ENCODE measurements at regions not wholly inside any gene's neighbourhood (a gene's known extent, or its start where the extent isn't known, plus 50 kb on each side); places are given as distances from the start of the nearest gene placed in this dataset.

GRCh38 chr6:90807791-90808701 lies 221.2 kb upstream of the MAP3K7 start:
- no peak for DNase-seq

GRCh38 chr6:90805619-90806155 lies 218.8 kb upstream of the MAP3K7 start:
- peak; percentile 25 for DNase-seq

- DNase-seq = peak; percentile 56
Measured at GRCh38 chr6:90803956-90804355, 217.1 kb upstream of the MAP3K7 start.

- no peak for DNase-seq
Measured at GRCh38 chr6:90795078-90795477, 208.2 kb upstream of the MAP3K7 start.

DNA sequence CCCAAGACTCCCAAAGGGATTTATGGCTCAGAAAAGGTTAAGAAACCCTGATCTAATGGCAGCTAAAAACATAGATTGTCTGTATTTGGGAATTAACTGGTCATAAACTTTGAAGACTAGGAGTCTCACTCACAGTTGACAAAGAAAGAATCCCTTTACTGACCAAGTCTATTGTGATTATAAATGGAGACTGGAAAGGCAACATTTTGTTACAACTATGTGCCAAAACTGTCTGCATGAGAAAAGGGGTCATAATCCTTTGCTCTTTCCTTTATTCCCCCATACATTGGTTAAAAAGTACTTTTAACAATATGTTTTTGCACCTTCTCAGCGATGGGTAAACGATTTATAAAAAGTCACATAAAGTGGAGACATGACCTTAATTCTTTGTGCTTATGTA lies 206.9 kb upstream of the MAP3K7 start:
- no peak for DNase-seq

DNA sequence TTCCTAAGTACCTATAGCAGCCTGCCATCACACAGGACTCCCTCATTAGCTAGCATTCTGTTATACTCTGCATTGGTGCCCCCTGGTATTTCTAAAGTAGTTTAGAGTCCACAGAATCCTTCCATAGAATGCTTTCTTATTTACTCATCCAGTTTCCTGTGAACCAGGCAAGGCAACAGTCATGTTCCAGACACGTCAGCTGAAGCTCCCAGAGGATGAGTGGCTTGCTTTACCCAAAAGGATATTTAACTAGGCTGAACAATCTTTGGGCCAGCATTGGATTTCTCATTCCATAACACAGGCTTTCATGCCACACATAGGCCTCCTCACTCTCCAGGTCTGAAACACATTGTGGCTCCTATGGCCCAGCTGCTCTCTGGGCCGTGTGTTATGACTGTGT lies 203.8 kb upstream of the MAP3K7 start:
- DNase-seq = no peak

DNA sequence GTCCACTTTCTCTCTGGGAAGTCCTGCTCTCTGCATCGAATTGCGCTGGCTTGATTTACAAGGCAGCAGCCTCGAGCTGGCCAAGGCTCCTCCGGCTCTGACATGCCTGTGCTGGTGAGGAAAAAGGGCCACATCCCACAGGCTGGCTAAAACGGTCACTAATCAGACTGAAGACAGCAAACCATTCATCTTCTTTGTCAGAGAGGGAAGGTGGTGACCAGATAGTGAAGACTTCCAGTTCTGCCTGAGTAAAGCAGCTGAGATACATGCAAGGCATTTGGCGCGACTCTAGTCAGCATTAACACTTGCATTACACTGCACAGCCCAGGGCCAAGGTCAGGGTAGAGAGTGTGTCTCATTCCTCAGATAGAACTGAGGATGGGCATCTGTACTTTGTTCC lies 203.2 kb upstream of the MAP3K7 start:
- no peak for DNase-seq

- no peak for DNase-seq
Measured at GRCh38 chr6:90788781-90789180, 201.9 kb upstream of the MAP3K7 start.

DNA sequence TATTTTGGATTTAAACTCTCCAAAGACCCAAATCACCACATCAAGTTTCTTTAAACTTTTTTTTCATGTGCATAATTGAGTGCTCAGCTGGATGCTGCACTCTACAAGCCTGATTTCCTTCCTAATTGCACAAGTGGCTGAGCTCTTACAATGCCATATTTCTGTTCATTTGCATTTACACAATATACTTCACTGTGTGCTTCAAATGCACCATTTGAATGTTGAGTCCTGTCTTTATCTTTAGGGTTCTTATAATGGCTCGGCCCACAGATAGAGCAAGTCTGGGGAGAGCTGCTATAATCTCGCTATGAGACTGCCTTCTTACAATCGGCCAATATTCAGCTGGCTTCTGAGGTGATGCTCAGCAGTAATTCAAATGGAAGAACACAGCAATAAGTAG lies 200.6 kb upstream of the MAP3K7 start:
- no peak for DNase-seq

DNA sequence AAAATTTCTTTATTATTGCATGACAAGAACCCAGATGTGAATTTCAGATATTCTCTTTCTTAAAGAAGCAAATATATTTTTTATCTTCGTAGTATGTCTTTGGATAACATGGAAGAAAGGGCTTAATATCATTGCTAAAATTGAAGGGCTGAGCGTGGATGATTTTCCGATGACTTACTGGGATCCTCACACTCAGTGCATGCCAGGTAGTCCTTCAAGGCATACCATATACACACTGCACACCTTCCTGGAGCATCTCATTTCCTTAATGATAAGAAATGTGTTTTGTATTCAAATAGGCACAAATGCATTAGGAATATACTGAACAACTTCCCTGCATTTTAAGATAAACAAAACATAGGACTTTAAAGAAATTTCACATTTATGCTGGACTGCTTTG lies 193.9 kb upstream of the MAP3K7 start:
- no peak for DNase-seq

GRCh38 chr6:90780141-90780540 lies 193.3 kb upstream of the MAP3K7 start:
- no peak for DNase-seq

DNA sequence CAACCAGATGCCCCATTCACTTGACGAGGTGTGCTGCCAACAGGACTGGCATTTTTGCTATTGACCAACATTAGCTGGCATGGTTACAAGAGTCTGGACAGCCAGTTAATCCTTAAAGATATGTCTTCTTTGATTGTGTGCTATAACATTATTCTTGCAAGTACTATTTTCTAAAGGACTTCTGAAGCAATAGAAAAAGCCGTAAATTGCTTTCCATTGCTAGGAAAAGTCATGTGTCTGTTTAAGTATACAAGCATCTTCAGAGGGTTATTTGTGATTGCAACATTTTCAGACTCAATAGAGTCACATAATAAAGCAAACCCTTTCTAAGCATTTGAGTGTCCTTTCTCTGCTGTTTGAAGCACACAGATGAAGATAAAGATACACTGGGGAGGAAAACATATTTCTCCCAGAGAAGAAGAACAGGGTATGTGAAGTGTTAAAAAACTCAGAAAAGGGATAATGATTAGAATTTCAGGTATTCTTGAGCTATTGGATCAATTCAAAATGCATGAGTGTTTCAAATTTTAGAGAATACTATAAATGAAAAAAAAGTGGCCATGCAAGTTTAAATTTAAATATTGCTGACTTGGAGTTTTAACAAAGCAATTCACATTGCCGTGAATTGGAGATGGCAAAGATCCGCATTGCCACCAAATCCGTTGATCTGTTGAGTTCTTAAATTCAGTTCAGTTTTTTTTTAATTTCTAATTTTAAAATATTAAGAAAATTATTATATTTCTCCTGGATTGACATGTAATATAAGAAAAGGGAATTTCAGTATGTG lies 191.7 kb upstream of the MAP3K7 start:
- DNase-seq = no peak

GRCh38 chr6:90770778-90771177 lies 183.9 kb upstream of the MAP3K7 start:
- no peak for DNase-seq

DNA sequence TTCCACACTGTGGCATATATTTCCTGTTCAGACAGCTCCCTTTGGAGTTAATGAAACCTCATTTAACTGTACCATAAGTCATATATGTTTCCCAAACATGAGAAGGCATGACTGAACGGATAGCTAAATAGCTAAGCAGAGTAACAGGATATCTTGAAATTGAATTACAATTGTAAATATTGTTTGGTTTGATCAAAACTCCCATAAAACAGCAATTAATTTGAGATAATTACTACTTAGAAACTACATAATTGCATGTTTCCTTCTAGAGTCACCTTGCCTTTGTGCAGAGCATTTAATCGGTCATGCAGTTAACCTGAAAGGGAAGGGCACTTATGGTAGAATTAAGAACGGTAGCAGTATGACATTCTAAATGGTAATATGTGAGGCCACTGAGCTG lies 179.0 kb upstream of the MAP3K7 start:
- no peak for DNase-seq

DNA sequence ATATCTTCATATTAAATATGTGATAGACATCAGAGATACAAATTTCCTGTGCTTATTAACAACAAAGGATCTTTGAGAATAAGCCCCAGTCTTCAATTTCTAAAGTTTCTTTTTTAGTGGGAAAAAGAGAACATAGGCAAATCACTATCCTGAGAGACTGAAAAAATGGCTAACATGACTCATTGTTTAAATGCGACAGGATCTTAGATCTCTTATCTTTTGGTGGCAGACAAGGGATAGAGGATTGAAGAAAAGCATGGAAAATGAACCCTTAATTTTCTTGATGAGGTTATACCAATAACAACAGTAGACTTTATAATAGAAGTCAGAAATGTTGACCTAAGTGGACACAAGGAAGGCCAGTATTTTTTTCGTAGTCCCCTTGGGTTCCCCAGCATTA lies 178.6 kb upstream of the MAP3K7 start:
- DNase-seq = no peak

GRCh38 chr6:90764001-90764400 lies 177.1 kb upstream of the MAP3K7 start:
- no peak for DNase-seq

GRCh38 chr6:90759664-90760063 lies 172.8 kb upstream of the MAP3K7 start:
- no peak for DNase-seq

- DNase-seq = no peak
Measured at GRCh38 chr6:90758741-90759140, 171.9 kb upstream of the MAP3K7 start.

DNA sequence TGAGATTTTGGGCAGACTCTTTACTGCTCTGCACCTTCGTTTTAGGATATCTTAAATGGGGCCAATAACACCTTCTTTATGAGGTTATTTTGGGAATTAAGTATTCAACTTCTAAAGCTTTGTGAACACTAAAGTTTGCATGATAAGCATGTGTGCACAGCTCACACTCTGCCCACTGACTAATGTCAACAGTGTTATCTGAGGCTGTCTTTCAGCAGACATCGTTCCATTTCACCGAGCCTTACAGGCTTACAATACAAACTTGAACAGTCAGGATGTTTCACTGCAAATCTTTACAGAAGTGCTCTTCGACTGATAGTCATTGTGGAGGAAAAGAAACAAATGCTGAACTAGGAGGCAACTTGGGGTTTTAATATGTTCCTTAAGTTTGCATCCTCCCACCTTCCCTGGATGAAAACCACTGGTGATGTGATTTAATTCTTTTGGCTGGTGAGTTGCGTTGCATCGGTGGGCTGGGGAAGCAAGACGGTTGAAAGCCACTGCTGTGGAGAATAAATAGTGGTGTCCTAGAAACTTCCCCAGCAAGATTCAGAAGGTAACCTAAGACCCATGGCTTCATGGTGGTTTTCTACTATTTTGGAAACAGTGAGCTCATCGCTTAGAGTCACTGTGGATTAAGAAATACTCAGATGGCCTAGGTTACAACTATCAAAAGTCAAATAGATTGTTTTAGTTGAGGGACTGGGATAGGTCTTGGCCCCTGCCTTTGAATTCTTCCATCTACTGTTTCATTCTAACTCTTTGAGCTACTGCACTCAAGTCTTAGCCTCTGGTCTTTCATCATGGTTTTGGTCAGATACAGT lies 167.2 kb upstream of the MAP3K7 start:
- no peak for DNase-seq

DNA sequence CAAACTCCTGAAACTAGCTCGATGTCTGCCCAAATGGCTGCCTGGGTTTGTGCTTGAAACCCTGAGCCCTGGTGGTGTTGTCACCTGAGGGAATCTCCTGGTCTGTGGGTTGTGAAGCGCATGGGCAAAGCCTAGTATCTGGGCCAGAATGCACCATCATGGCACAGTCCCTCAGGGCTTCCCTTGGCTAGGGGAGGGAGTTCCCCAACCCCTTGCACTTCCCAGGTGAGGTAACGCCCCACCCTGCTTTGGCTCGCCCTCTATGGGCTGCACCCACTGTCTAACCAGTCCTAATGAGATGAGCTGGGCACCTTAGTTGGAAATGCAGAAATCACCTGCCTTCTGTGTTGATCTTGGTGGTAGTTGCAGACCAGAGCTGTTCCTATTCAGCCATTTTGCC lies 152.9 kb upstream of the MAP3K7 start:
- no peak for DNase-seq

DNA sequence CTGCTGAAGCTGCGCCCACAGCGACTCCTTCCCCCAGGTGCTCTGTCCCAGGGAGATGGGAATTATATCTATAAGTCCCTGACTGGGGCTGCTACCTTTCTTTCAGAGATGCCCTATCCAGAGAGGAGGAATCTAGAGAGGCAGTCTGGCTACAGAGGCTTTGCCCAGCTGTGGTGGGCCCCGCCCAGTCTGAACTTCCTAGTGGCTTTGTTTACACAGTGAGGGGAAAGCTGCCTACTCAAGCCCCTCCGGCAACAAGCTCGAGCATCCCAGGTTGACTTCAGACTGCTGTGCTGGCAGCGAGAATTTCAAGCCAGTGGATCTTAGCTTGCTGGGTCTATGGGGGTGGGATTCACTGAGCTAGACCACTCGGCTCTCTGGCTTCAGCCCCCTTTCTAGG lies 152.5 kb upstream of the MAP3K7 start:
- DNase-seq = no peak

- no peak for DNase-seq
Measured at GRCh38 chr6:90730151-90730673, 143.3 kb upstream of the MAP3K7 start.

All from muscle of arm (tissue), 1 donor.